HG02938 (cell line): ENCODE measurements at regions not wholly inside any gene's neighbourhood (a gene's known extent, or its start where the extent isn't known, plus 50 kb on each side); places are given as distances from the start of the nearest gene placed in this dataset.
"Not testable (repeated sequence)": the region's sequence is repeated elsewhere in the genome, so short reads cannot be mapped to it uniquely, and the experiment has no call there.

Experiments used
- ATAC-seq: cut with Tn5 transposase; IDR thresholded peaks from one replicate; pipeline ENCODE4 v1.9.1; 2021; ENCODE audit warnings: mild to moderate bottlenecking, moderate library complexity; ENCODE audit not compliant: unreplicated experiment

DNA sequence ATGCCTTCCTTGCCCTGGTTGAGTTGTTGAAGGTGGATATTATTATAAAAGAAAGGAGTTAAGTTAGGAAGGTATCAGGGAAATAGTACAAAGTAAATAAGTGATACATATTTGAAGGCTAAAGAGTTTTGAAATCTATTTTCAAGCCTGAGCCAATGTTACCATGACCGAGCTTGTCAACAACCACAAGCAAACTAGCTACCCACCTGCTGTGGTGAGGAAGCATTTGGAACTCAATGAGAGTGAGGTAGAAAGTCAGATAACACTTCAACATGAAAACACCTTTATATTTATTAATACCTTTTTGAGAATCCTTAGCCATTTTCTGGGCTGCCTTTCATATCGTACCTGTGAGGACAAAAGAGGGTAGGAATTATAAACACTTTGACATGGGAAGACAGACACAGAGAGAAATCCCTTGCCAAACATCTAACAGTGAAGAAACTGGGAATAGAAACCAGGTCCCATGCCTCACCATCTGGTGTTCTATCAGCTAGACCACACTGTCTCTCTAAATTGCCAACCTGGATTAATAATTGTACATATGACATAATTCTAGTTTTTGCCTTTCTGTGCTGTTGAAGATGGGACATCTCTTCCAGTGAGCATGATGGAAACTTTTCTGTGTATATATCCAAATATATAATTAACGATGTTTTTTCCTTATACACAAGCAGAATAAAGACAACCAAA lies 606.4 kb upstream of the NR3C2 start:
- ATAC-seq, result no peak

DNA sequence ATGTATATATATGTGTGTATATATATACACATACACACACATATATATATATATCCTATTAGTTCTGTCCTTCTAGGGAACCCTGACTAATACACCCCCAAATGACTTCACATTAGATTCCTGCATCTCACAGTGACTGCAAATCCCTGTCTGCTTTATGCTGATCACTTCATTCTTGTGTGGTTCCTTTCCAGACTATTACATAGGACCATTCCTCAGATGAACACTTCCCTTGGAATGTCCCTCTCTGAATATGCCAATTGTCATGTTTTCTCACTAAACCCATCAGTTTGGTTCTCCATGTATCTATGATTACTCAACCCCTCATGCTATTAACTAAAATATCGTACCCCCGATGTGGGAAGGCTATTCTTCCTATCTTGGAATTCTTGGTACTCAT lies 605.2 kb upstream of the NR3C2 start:
- ATAC-seq, result no peak

DNA sequence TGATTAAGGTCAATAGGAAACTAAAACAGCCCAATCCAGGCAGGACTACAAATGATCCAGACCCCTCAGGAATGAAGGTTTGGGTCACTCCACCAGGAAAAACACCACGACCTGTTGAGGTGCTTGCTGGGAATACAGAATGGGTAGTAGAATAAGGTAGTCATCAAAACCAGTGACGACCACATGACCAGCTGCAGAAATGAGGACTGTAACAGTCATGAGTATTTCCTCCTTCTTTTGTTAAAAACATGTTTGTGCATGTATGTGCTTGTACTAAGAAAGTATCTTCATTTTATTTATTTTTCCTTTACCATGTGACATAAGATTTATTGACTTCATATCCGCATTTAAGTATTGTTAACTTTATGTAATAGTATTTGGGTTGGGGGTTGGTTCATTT lies 603.5 kb upstream of the NR3C2 start:
- ATAC-seq, result no peak

DNA sequence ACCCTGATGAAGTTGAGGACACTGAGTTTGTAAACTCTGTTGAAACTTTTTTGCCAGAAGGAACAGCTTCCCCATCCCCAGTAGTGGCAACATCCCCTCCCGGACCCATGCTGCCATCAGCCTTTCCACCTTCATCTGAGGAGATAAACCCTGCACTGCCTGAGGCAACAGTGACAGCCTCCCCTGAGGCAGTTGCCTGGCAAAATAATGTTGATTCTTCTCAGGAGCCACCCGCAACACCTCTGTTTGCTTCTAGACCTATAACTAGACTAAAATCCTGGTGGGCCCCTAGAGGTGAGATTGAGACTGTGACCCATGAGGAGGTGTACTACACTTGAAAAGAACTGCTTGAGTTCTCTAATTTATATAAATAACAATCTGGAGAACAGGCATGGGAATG lies 597.6 kb upstream of the NR3C2 start:
- ATAC-seq, result not testable (repeated sequence)

DNA sequence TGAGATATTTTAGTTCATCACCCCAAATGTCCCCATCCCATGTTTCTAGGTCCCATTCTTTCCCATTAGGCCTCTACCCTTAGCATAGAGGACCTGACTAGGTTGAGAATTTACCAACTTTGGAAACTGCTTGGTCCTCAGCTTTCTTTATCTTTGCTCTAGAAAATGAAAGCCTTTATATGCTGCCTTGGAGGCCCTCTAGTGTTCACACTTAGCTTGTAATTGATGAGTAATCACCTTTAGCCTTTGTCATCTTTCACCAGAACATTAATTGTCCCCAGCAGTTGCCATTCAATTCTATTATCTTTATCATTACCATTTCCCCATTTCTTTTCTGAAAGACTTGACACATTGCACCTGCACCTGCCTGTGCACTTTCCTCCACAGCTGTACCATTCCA lies 589.2 kb upstream of the NR3C2 start:
- peak; percentile 58 for ATAC-seq

DNA sequence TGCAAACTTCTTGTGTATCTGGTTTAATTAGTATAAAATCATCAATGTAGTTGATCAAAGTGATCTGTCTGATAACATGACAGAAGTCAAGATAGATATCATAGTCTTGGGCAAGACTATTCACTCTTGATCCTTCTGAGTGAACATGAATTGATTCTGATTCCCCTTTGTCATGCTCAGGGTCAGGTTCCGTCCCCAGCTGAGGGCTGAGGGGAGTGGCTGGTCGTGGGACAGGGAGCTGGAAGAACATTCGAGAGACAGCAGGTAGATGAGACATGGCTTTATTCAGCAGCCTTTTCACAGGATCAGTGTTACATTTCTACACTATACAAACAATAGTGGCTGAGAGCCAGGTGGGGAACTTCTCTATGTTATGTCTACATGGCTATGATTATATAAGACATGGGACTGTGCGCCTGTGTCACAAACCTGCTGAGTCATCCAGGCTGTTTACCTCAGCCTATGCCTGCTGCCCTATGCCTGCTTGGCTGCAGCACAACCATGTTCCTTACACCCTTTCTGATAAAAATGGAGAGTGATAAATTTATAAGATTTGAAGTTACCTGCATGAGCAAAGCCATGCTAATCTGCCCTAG lies 586.9 kb upstream of the NR3C2 start:
- no peak for ATAC-seq

DNA sequence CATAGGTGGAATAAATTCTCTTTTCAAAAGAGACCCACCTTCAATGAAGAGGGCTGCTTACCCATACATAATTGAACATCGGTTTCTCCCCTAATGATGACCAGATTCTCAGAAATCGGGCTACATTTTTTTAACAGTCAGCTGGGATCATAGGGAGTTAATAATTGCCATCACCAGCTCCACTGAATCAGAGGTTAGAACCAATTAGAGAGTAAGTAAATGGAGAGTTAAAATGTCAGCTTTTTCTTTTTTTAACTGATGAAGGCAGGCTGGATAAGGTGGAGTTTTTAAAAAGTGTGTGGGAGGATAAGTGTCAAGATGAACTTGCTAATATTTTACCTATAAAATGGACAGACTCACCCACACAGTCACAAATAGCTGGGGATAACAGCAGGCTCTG lies 584.5 kb upstream of the NR3C2 start:
- no peak for ATAC-seq

DNA sequence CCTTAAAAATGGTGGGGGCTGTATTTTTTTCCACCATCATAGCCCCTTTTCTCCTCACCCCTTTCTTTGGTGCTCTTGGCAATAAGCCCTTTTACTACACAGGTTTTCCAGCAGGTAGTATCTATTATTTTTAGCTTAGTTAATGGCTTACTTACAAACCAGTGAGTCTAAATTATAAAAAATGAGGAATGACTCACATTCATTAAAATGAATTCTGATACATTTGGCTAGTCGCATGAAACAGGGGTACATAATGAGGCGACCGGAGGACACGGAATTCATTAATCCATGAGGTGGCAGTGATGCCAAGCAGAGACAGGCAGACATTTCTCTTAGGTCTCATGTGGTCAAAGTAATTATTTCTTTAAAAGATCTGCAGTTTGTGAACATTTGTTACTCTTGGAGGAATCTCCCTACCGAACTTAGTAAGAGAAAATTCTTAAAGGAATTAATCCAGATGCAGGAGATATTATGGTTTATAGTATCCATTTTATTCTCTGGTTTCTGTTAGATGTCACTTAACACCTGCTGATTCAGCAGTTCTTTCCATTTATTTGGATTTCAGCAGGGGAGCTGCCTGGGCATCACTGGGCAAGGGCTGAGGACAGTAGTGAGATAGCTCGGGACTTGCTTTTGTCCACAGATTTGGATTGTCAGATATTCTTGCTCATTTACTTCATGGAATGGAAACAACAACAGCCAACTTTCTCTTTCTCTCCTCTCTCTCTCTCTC lies 575.0 kb upstream of the NR3C2 start:
- no peak for ATAC-seq

DNA sequence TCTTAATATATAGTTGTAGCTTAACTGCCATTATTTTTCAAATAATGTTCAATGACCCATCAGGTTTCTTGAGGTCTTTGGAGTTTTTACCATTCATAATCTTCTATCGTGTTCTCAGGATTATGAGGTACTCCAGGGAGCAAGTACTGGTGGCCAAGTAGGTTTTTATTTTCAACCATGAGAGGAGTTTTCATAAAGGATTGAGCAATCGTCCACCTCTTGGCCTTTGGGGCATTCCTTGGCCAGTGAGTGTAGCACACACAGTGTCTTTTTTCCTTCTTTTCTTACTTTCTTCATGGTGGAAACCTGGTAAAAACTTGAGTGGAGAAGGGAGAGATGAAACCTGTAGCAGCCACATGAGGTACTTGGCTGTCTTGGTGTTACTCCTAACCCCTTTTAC lies 567.0 kb upstream of the NR3C2 start:
- ATAC-seq, result no peak

DNA sequence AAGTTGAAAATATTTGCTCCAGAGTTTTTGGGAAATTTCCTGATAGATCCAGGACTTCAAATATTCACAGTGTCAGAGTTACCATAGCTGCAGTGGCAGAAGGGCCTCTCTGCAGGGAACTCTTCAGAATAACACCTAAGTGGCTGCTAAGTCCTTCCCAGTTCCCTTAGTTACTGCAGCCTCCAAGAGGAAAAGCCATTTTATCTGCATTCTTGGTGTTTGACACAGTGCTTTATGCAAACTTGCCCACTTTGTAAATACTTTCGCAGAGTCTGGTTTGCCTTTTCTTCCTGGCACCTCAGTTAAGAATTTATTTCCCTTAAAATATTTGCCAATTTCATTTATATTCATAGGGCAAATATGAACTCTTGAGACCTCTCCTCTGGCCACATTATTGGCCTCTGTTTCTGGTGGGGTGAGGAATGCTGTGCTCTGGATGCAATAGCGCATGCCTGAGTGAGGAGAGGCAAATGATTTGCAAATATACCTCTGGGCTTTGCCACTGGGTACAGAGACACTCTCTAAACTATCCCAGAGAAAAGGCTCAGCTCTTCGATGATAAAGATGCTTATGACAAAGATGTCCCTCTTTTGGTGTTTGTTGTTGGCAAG lies 566.3 kb upstream of the NR3C2 start:
- ATAC-seq, result no peak

DNA sequence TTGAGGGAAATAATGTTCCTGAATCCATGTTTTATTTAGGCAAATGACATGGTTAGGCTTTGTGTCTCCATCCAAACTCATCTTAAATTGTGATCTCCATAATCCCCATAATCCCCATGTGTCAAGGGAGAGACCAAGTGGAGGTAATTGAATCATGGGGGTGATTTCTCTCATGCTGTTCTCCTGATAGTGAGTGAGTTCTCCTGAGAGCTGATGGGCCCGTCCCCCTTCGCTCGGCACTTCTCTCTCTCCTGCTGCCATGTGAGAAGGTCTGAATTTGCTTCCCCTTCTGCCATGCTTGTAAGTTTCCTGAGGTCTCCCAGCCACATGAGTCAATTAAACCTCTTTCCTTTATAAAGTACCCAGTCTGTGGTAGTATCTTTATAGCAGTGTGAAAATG lies 563.0 kb upstream of the NR3C2 start:
- ATAC-seq, result no peak

DNA sequence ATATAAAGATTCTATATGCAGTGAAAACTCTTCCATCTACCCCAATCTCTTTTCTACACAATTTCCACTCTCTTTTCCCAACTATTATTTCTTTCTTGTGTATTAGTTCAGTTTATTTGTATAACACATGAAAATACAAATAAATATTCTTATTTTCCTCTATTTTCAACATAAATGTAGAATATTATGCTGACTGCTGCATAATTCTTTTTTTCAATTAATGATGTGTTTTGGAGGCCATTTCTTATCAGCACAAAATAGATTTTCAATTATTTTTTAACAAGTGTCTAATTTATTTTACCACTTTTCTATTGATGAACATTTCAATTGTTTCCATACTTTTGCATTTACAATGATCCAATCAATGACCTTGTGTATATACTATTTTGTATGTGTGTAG lies 557.7 kb upstream of the NR3C2 start:
- ATAC-seq, result no peak

DNA sequence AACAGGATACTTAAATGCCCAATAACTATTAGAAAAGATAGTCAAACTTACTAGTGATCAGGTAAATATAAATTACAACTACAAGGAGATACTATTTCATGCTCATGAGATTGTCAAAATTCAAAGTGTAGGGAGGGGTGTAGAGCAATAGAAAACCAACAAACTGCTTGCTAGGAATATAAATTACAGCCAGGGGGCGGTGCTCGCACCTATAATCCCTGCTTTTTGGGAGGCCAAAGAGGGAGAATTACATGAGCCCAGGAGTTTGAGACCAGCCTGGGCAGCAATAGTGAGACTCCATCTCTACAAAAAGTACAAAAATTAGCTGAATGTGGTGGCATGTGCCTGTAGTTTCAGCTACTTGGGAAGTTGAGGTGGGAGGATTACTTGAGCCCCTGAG lies 556.5 kb upstream of the NR3C2 start:
- no peak for ATAC-seq

DNA sequence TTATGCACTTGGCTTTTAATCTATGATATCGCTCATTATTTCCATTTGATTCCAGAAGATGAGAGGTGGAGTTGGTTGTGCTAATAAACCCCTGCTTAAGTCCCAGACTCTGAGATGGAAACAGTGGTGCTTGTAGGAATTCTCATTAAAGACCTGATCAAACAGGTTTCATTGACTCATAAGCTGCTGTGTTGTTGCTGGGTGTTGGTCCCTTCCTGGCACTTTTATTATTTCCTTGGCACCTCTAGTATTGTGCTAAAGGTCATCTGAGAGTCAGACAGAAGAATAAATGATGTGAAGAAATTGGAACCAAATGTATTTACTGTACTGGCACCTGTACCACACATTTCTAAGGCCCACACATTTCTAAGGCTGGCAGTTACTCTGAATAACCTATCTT lies 544.7 kb upstream of the NR3C2 start:
- ATAC-seq, result no peak

DNA sequence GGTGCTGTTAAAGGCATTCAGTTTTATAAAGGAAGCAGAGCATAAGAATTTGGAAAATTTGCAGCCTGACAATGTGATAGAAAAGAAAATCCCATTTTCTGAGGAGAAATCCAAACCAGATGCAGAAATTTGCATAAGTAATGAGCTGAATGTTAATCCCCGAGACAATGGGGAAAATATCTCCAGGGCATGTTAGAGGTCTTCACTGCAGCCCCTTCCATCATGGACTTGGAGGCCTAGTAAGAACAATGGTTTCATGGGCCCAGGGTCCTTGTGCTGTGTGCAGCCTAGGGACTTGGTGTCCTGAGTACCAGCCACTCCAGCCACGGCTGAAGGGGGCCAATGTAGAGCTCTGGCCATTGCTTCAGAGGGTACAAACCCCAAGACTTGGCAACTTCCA lies 542.7 kb upstream of the NR3C2 start:
- no peak for ATAC-seq

DNA sequence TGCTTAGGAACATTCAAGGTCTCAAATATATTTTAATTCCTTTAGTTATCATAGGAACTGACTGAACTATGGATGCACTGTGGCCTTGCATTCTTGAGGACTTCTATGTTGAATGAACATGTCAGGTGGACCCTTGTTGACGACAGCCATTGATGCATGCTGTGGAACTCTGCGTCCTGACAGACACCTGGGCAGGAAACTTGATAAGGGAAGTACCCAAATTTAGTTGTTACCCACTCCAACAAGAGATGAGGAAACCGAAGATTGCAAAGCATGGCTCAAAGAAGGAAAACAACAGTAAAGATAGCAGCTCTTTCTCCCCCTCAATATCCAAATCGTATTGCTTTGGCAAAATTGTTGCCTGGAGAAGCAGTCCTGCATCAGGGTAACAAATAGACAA lies 540.0 kb upstream of the NR3C2 start:
- ATAC-seq, result no peak

DNA sequence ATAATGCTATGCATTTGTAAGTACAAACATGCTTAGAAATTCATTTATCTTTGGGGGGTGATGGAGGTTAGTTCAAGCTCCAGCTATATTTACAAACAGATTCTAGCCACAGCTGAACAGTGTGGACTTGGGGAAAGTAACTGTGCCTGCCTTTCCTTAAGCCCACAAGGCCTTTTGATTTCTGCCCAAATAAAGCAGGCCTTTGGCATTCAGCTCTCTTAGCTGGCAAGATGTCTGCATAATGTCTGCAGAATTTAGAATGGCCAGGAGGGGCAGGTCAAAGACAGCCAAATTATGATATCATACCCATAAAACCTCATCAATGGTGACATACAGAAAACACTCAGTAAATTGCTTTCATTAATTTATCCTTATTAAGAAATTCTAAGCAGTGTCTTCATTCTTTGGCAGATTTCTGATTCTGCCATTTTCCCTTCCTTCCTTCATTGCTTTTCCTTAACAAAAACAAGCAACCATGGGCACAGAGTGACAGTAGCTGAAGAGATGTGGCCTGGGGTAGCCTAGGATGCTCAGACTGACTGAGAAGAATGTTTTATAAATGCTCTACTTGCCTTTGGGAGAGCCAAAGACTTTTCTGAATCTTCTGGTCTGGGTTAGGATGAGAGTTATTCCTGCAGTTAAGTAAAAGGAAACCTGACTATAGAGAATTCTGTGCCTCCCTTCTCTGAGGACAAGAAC lies 538.7 kb upstream of the NR3C2 start:
- ATAC-seq, result no peak

DNA sequence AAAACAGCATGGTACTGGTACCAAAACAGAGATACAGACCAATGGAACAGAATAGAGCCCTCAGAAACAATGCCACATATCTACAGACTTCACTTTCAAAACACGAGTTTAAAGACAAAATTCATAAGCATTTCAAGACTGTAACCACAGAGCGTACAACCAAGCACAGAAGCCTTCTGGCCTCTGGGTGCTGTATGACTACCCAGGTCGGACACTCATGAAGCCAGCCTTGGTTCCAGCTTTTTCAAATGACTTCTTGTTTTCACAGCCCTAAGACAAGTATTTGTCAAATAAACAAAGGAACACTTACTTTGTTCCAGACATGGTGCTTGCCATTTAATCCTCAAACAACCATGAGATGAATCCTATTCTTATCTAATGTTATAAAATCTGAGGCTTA lies 536.1 kb upstream of the NR3C2 start:
- no peak for ATAC-seq

DNA sequence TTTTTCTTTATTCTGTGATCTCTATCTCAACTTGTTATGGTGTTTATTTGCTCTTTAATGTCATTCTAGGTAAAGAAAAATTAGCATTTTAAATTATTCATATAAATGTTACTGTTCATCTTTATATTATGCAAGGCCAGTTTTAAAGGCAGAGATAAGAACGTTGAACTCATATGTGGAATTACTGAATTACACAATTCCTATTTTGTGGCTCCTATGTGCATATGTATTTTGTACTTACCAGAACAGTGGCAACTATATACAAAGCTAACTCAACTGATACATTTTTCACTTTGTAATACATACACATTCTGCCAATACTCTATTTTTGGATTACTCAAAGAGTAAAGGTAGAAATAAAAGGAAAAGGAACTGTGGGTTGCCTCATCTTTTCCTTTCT lies 533.2 kb upstream of the NR3C2 start:
- ATAC-seq, result no peak

DNA sequence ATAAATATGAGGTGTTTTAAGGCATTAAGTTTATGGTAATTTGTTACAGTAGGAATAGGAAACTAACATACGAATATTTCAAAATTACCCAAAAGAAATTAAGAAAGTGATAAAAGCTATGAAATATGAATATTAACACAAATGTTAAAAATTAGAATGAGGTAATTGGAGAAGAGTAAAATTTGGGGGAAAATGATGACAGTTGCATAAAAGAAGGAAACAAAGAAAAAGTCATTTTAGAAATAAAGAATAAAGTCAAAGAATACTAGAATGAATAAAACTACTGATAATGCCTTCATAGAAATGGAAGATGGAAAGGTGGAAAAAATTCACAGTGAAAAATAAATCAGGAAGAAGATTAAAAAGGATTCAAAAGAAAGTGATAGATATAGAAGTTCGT lies 522.9 kb upstream of the NR3C2 start:
- ATAC-seq, result no peak

DNA sequence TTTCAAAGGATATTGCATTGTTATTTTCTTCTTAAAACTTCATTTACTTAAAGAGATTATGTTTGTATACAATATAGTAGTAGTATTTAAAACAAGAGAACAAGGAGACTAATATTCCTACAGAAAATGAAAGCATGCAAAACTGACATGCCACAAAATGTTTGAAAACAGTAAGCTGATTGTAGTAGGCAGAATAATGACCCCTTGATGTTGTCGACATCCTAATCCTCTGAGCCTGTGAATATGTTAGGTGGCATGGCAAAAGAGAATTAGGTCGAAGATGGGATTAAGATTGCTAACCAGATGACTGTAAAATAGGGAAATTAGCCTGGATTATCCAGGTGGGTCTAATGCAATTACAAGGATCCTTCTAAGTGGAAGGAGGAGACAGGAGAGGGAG lies 522.2 kb upstream of the NR3C2 start:
- no peak for ATAC-seq
